NCI-H2029 treated with DMSO at 0.1 percent for 48 hours (cell line): ENCODE measurements at regions not wholly inside any gene's neighbourhood (a gene's known extent, or its start where the extent isn't known, plus 50 kb on each side); places are given as distances from the start of the nearest gene placed in this dataset.
"Not testable (repeated sequence)": the region's sequence is repeated elsewhere in the genome, so short reads cannot be mapped to it uniquely, and the experiment has no call there.

ENCODE experiments used
- DNase-seq: peaks from one replicate; lab custom pipeline; 2025; lab: John Stamatoyannopoulos, UW

DNA sequence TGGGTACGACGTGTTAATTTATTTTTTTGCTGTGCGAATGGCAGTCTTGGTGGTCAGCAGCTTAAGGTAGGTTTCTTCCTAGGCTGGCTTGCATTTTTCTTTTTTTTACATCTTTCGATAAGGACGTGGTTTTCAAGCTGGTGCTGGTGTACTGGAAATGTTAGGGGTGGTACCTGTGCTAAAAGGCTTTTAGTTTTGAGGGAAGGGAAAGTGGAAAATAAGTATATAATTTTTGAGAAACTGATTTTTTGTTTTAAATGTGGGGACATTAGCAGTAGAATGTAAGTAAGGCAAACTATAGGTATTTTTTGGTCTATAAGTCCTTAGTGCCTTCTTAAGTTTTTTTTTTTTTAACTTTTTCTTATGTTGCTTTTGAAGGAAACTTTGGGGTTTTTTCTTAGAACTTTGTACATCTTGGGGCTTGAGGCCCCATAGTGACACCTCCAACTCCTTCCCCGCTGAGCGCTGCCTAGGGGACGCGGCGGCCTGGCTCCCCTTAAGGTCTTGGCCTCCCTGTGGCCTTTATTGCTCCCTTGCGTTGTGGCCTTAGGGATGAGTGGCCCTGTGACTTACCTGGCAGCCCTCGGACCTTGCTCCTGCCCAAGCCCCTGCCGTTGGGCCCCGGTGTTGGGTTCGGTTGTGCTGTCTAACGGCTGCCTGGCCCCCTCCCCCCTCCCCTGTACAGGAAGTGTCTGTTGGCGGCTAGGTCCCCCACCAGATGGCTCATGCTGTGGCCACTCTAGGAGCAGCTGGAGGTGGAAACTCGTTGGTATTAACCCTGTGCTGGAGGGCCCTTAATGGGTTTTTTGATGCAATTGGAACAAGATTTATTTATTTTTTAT, 88.0 kb upstream of the RPRML start:
- DNase-seq, result peak; percentile 69

- DNase-seq, result no peak
Observed at GRCh38 chr17:47066095-47066494, 87.0 kb upstream of the RPRML start.

DNA sequence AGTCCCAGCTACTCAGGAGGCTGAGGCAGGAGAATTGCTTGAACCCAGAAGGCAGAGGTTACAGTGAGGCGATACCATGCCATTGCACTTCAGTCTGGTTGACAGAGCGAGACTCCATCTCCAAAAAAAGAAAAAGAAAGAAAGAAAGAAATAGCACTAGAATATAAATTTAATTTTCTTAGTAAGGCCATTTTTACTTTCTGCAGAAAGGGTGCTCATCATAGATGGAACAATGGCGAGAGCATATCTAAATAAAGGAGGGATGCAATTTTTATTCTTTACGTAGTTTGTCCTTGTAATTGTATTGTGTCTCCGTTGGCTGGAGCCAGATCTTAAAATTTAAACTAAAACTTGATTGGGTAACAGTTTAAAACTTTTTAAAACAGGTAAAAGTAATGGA, 85.6 kb upstream of the RPRML start:
- no peak for DNase-seq

- no peak for DNase-seq
Observed at GRCh38 chr17:47063475-47063874, 84.4 kb upstream of the RPRML start.

DNA sequence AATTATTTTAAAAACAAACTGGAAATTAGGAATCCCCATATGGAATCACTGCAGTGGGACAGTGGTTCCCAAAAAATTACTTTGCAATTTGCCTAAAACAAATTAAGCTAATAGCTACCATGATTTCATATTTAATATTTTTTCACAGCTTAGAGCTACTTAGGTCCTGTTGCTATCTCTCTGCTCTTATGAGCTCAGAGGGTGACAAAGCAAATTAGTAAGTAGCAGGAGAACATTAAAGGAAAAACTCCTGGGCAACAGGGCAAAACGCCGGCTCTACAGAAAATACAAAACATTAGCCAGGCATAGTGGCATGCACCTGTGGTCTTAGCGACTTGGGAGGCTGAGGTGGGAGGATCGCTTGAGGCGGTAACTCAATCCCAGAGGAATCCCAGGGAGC, 83.8 kb upstream of the RPRML start:
- not testable (repeated sequence) for DNase-seq

DNA sequence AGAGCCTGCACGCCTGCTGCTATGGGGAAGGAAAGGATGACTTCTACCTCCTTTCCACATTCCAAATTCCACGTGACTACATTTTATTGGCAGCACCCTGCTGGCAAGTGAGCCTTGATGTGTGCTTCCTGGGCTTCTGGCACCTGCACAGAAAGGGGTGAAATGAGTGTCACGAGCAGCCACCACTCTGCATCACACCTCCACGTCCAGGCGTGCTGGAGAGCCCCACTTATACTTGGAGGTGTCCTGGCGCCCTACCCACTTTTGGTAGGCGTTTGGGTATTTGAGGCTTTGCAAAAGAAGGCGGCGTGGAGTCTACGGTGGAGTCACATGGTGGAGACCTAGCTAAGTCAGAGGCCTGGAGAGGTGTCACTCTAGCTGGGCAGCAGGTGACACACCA, 81.0 kb upstream of the RPRML start:
- not testable (repeated sequence) for DNase-seq

- DNase-seq, result no peak
Observed at GRCh38 chr17:47057830-47058229, 78.8 kb upstream of the RPRML start.

DNA sequence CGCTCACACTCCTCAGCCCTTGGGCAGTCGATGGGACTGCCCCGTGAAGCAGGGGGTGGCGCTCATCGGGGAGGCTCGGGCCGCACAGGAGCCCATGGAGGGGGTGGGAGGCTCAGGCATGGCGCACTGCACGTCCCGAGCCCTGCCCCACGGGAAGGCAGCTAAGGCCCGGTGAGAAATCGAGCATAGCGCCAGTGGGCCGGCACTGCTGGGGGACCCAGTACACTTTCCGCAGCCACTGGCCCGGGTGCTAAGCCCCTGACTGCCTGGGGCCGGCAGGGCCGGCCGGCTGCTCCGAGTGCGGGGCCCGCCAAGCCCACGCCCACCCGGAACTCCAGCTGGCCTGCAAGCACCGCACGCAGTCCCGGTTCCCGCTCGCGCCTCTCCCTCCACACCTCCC, 78.2 kb upstream of the RPRML start:
- not testable (repeated sequence) for DNase-seq

DNA sequence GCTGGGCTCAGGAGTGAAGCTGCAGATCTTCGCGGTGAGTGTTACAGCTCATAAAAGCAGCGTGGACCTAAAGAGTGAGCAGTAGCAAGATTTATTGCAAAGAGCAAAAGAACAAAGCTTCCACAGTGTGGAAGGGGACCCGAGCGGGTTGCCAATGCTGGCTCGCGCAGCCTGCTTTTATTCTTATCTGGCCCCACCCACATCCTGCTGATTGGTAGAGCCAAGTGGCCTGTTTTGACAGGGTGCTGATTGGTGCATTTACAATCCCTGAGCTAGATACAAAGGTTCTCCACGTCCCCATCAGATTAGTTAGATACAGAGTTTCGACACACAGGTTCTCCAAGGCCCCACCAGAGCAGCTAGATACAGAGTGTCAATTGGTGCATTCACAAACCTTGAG, 77.6 kb upstream of the RPRML start:
- DNase-seq, result not testable (repeated sequence)
